Karpas-422 (cell line): ENCODE measurements at regions not wholly inside any gene's neighbourhood (a gene's known extent, or its start where the extent isn't known, plus 50 kb on each side); places are given as distances from the start of the nearest gene placed in this dataset.

ENCODE experiments used
- DNase-seq: peaks from one replicate; pipeline ENCODE4 v3.0.0-alpha.2; 2015
- H2AFZ ChIP-seq: fragments of 200-600 bp; sonication (generic); 2 replicates; pipeline ENCODE4 v1.6.1; 2014; ENCODE audit warnings: antibody characterized with exemption, low read length, mixed read lengths
- H3K27ac ChIP-seq: fragments of 200-600 bp; sonication (generic); 2 replicates; pipeline ENCODE4 v1.5.1; 2014; ENCODE audit warnings: mild to moderate bottlenecking, low read length, moderate library complexity
- H3K27me3 ChIP-seq: fragments of 200-600 bp; sonication (generic); 2 replicates; pipeline ENCODE4 v1.6.1; 2014; ENCODE audit warnings: low read length, mixed read lengths
- H3K36me3 ChIP-seq: fragments of 200-600 bp; sonication (generic); 2 replicates; pipeline ENCODE4 v1.6.1; 2014; ENCODE audit warnings: low read length, mixed read lengths; ENCODE audit not compliant: insufficient read depth
- H3K4me1 ChIP-seq: fragments of 200-600 bp; sonication (generic); 2 replicates; pipeline ENCODE4 v1.6.1; 2014; ENCODE audit warnings: mild to moderate bottlenecking, low read length, mixed read lengths
- H3K4me2 ChIP-seq: fragments of 200-600 bp; sonication (generic); 2 replicates; pipeline ENCODE4 v1.6.1; 2014; ENCODE audit warnings: low read length, low read depth, mild to moderate bottlenecking; ENCODE audit not compliant: poor library complexity, severe bottlenecking
- H3K4me3 ChIP-seq: fragments of 200-600 bp; sonication (generic); 2 replicates; pipeline ENCODE4 v1.5.1; 2014; ENCODE audit warnings: mild to moderate bottlenecking, antibody characterized with exemption, low read length, mixed read lengths
- H3K79me2 ChIP-seq: fragments of 200-600 bp; sonication (generic); 2 replicates; pipeline ENCODE4 v1.6.1; 2014; ENCODE audit warnings: mild to moderate bottlenecking, low read length, mixed read lengths
- H3K9ac ChIP-seq: fragments of 200-600 bp; sonication (generic); 2 replicates; pipeline ENCODE4 v1.6.0; 2014; ENCODE audit warnings: low read length
- H3K9me2 ChIP-seq: fragments of 200-600 bp; sonication (generic), shearing (Covaris generic); replicated peaks from 2 replicates; pipeline ENCODE4 v1.6.0; 2014; ENCODE audit warnings: mild to moderate bottlenecking, low read length, moderate library complexity; ENCODE audit not compliant: insufficient read depth
- H3K9me3 ChIP-seq: fragments of 300-700, 200-600 bp; sonication (generic); 2 replicates; pipeline ENCODE4 v1.6.1; 2014; ENCODE audit warnings: low read length, mixed read lengths
- H4K20me1 ChIP-seq: fragments of 200-600 bp; sonication (generic); 2 replicates; pipeline ENCODE4 v1.6.1; 2014; ENCODE audit warnings: mild to moderate bottlenecking, antibody characterized with exemption, low read length, low read depth; ENCODE audit not compliant: insufficient read depth

GRCh38 chr12:19032826-19033225 is 96.7 kb upstream of the PLEKHA5 start:
- H3K36me3 ChIP-seq: no peaks in the 10 kb centered on the region
- no peak overlapping the region for H3K27ac ChIP-seq
- H3K9me2 ChIP-seq: no peaks in the 10 kb centered on the region
- H2AFZ ChIP-seq: no peak overlapping the region
- no peak overlapping the region for H3K9ac ChIP-seq
- no peaks in the 10 kb centered on the region for H3K79me2 ChIP-seq
- H4K20me1 ChIP-seq: no peaks in the 10 kb centered on the region
- 0 out of 2 replicates have a peak, but pooled peaks cover 3% of the 10 kb centered on the region for H3K9me3 ChIP-seq
- H3K4me1 ChIP-seq: no peaks in the 10 kb centered on the region
- H3K27me3 ChIP-seq: no peaks in the 10 kb centered on the region
- H3K4me3 ChIP-seq: no peak overlapping the region
- H3K4me2 ChIP-seq: no peak overlapping the region
- no peak for DNase-seq

- H3K4me2 ChIP-seq: no peak overlapping the region
- H3K9me3 ChIP-seq: 0 out of 2 replicates have a peak, but pooled peaks cover 3% of the 10 kb centered on the region
- H2AFZ ChIP-seq: no peak overlapping the region
- DNase-seq: no peak
- no peak overlapping the region for H3K9ac ChIP-seq
- H3K4me1 ChIP-seq: no peaks in the 10 kb centered on the region
- no peak overlapping the region for H3K27ac ChIP-seq
- H3K9me2 ChIP-seq: no peaks in the 10 kb centered on the region
- H3K27me3 ChIP-seq: no peaks in the 10 kb centered on the region
- H3K79me2 ChIP-seq: no peaks in the 10 kb centered on the region
- H4K20me1 ChIP-seq: no peaks in the 10 kb centered on the region
- no peak overlapping the region for H3K4me3 ChIP-seq
- no peaks in the 10 kb centered on the region for H3K36me3 ChIP-seq
Measured at GRCh38 chr12:19033244-19033643, 96.3 kb upstream of the PLEKHA5 start.

DNA sequence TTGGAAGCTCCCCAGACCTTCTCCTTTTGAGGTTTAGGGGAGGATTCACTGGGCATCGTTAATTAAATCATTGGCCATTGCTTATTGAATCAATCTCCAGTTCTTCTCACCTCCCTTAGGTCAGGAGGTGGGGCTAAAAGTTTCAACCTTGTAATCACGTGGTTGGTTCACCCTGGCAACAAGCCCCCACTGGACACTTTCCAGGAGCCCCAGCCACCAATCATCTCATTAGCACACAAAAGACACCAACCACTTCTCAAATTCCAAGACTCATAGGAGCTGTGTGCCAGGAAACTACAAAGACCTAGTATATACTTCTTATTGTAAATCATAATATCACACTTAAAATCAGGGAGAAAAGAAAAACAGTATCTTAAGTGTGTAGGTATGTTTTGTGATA is 94.6 kb upstream of the PLEKHA5 start:
- no peak for DNase-seq
- H3K27me3 ChIP-seq: no peaks in the 10 kb centered on the region
- no peak overlapping the region for H3K27ac ChIP-seq
- H3K9ac ChIP-seq: no peak overlapping the region
- no peaks in the 10 kb centered on the region for H3K36me3 ChIP-seq
- H3K9me2 ChIP-seq: no peaks in the 10 kb centered on the region
- H3K9me3 ChIP-seq: 0 out of 2 replicates have a peak, but pooled peaks cover 3% of the 10 kb centered on the region
- H3K4me2 ChIP-seq: no peak overlapping the region
- no peak overlapping the region for H3K4me3 ChIP-seq
- no peaks in the 10 kb centered on the region for H4K20me1 ChIP-seq
- no peaks in the 10 kb centered on the region for H3K79me2 ChIP-seq
- H3K4me1 ChIP-seq: no peaks in the 10 kb centered on the region
- H2AFZ ChIP-seq: no peak overlapping the region

DNA sequence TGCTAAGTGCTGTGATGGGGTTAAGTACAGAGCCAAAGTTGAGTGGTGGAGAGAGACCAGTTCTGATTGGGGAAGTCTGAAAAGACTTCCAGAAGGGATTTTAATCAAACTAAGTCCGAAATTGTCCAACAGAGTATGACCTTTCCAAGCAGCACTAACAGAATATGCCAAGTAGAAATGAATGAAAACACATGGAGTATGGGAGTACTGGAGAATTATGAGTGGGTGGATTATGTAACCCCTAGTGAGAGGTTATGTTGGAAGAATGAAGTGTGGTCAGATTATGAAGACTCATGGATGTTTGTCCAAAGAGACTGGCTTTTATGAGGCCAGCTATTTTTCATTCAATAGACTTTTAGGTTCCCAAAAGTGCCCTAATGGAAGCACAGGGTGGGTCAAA is 94.0 kb upstream of the PLEKHA5 start:
- no peaks in the 10 kb centered on the region for H3K27me3 ChIP-seq
- H3K9ac ChIP-seq: no peak overlapping the region
- no peaks in the 10 kb centered on the region for H3K9me2 ChIP-seq
- no peak for DNase-seq
- no peak overlapping the region for H2AFZ ChIP-seq
- no peaks in the 10 kb centered on the region for H3K79me2 ChIP-seq
- H3K9me3 ChIP-seq: 0 out of 2 replicates have a peak, but pooled peaks cover 3% of the 10 kb centered on the region
- H3K27ac ChIP-seq: no peak overlapping the region
- H3K36me3 ChIP-seq: no peaks in the 10 kb centered on the region
- H4K20me1 ChIP-seq: no peaks in the 10 kb centered on the region
- H3K4me2 ChIP-seq: no peak overlapping the region
- no peak overlapping the region for H3K4me3 ChIP-seq
- no peaks in the 10 kb centered on the region for H3K4me1 ChIP-seq

GRCh38 chr12:19036673-19037357 is 92.7 kb upstream of the PLEKHA5 start:
- Histone ChIP-seq H3K9me2 (no peaks in the 10 kb centered on the region), H3K4me3 (no peak overlapping the region), H3K4me1 (no peaks in the 10 kb centered on the region), H2AFZ (no peak overlapping the region), H3K27ac (no peak overlapping the region), H3K79me2 (no peaks in the 10 kb centered on the region), H3K4me2 (no peak overlapping the region), H3K9ac (no peak overlapping the region), H3K27me3 (no peaks in the 10 kb centered on the region), H3K36me3 (no peaks in the 10 kb centered on the region), H4K20me1 (no peaks in the 10 kb centered on the region), H3K9me3 (0 out of 2 replicates have a peak, but pooled peaks cover 3% of the 10 kb centered on the region)
- no peak for DNase-seq

GRCh38 chr12:19038209-19038608 is 91.3 kb upstream of the PLEKHA5 start:
- no peak overlapping the region for H3K27ac ChIP-seq
- no peaks in the 10 kb centered on the region for H4K20me1 ChIP-seq
- H3K9me3 ChIP-seq: no peaks in the 10 kb centered on the region
- H3K4me3 ChIP-seq: no peak overlapping the region
- H3K36me3 ChIP-seq: no peaks in the 10 kb centered on the region
- DNase-seq: no peak
- no peak overlapping the region for H2AFZ ChIP-seq
- H3K27me3 ChIP-seq: no peaks in the 10 kb centered on the region
- no peaks in the 10 kb centered on the region for H3K9me2 ChIP-seq
- H3K79me2 ChIP-seq: no peaks in the 10 kb centered on the region
- H3K9ac ChIP-seq: no peak overlapping the region
- H3K4me2 ChIP-seq: no peak overlapping the region
- H3K4me1 ChIP-seq: no peaks in the 10 kb centered on the region

- DNase-seq: no peak
- Histone ChIP-seq H3K9me3 (no peaks in the 10 kb centered on the region), H2AFZ (no peak overlapping the region), H4K20me1 (no peaks in the 10 kb centered on the region), H3K36me3 (no peaks in the 10 kb centered on the region), H3K79me2 (no peaks in the 10 kb centered on the region), H3K9ac (no peak overlapping the region), H3K4me3 (no peak overlapping the region), H3K4me1 (no peaks in the 10 kb centered on the region), H3K27ac (no peak overlapping the region), H3K27me3 (no peaks in the 10 kb centered on the region), H3K9me2 (no peaks in the 10 kb centered on the region), H3K4me2 (no peak overlapping the region)
Measured at GRCh38 chr12:19039515-19039914, 90.0 kb upstream of the PLEKHA5 start.

- H3K9me2 ChIP-seq: no peaks in the 10 kb centered on the region
- H3K4me2 ChIP-seq: no peak overlapping the region
Measured at GRCh38 chr12:19042221-19042620, 87.3 kb upstream of the PLEKHA5 start.

More at GRCh38 chr12:19042221-19042620, 87.3 kb upstream of the PLEKHA5 start:
- Histone ChIP-seq H3K4me3 (no peak overlapping the region), H3K9me3 (no peaks in the 10 kb centered on the region), H3K9ac (no peak overlapping the region), H3K27ac (no peak overlapping the region), H3K27me3 (no peaks in the 10 kb centered on the region), H3K4me1 (no peaks in the 10 kb centered on the region), H2AFZ (no peak overlapping the region), H4K20me1 (no peaks in the 10 kb centered on the region), H3K36me3 (no peaks in the 10 kb centered on the region), H3K79me2 (no peaks in the 10 kb centered on the region)
- DNase-seq: no peak
